ENCODE measurements at regions not wholly inside any gene's neighbourhood (a gene's known extent, or its start where the extent isn't known, plus 50 kb on each side); places are given as distances from the start of the nearest gene placed in this dataset.

- Histone ChIP-seq H2AFZ (ENCODE audit: insufficient read depth, low read depth, low read length, poor library complexity, severe bottlenecking) (no peak overlapping the region), H3K4me3 (replicated peaks in 1 of 3; ENCODE audit: low read depth in 2 of 3, low read length in 3 of 3) (no peak overlapping the region), H3K4me1 (ENCODE audit: control insufficient read depth in 1 of 2, insufficient read depth in 2 of 2, low read length in 2 of 2) (no peaks in the 10 kb centered on the region), H3K27me3 (ENCODE audit: control insufficient read depth in 2 of 2, insufficient read depth in 2 of 2, low read length in 2 of 2) (no peaks in the 10 kb centered on the region), H3K9ac (ENCODE audit: insufficient read depth, low read length, poor library complexity, severe bottlenecking) (no peak overlapping the region), H4K20me1 (ENCODE audit: insufficient read depth, low read length) (no peaks in the 10 kb centered on the region), H3K79me2 (ENCODE audit: insufficient read depth, low read length) (no peaks in the 10 kb centered on the region), H3K4me2 (replicated peaks; ENCODE audit: extremely low read depth, low read length, poor library complexity, severe bottlenecking) (no peak overlapping the region), H3K36me3 (replicated peaks in 1 of 2; ENCODE audit: control insufficient read depth in 1 of 2, insufficient read depth in 2 of 2, low read length in 2 of 2) (no peaks in the 10 kb centered on the region), H3K27ac (ENCODE audit: low read depth in 1 of 2, low read length in 2 of 2) (no peak overlapping the region), H3K9me3 (replicated peaks in 1 of 2; ENCODE audit: control insufficient read depth in 1 of 2, insufficient read depth in 1 of 2, low read length in 2 of 2) (no peaks in the 10 kb centered on the region)
- H3K27me3 Mint-ChIP-seq (ENCODE audit: low read depth in 3 of 3): no peaks in the 10 kb centered on the region
- TF ChIP-seq, protein P1, sequence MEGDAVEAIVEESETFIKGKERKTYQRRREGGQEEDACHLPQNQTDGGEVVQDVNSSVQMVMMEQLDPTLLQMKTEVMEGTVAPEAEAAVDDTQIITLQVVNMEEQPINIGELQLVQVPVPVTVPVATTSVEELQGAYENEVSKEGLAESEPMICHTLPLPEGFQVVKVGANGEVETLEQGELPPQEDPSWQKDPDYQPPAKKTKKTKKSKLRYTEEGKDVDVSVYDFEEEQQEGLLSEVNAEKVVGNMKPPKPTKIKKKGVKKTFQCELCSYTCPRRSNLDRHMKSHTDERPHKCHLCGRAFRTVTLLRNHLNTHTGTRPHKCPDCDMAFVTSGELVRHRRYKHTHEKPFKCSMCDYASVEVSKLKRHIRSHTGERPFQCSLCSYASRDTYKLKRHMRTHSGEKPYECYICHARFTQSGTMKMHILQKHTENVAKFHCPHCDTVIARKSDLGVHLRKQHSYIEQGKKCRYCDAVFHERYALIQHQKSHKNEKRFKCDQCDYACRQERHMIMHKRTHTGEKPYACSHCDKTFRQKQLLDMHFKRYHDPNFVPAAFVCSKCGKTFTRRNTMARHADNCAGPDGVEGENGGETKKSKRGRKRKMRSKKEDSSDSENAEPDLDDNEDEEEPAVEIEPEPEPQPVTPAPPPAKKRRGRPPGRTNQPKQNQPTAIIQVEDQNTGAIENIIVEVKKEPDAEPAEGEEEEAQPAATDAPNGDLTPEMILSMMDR (IDR thresholded peaks at IDR 0.05): no peak
- DNase-seq: no peak
- no peak overlapping the region for H3K4me3 Mint-ChIP-seq
- H3K27ac Mint-ChIP-seq: no peak overlapping the region
- H3K9me3 Mint-ChIP-seq: peaks cover 0 to 2% (median 0%) of the 10 kb centered on the region in 7 donors
- intact Hi-C loops (cut with micrococcal nuclease): no loop called here
- no CpG with 5 or more reads among the region's 2 CpGs for WGBS (ENCODE audit: insufficient coverage)
- H3K4me1 Mint-ChIP-seq: no peaks in the 10 kb centered on the region
- no peaks in the 10 kb centered on the region for H3K36me3 Mint-ChIP-seq
These were observed 838.7 kb upstream of the PRMT6 start for GRCh38 chr1:106217765-106218164.

GRCh38 chr1:106222403-106222802 is 834.1 kb upstream of the PRMT6 start:
- H3K27me3 Mint-ChIP-seq (ENCODE audit: low read depth in 3 of 3): no peaks in the 10 kb centered on the region
- peak overlapping the region in 1 of 7 donors; percentile 26 for H3K27ac Mint-ChIP-seq
- Histone ChIP-seq H2AFZ (ENCODE audit: insufficient read depth, low read depth, low read length, poor library complexity, severe bottlenecking) (no peak overlapping the region), H3K9ac (ENCODE audit: insufficient read depth, low read length, poor library complexity, severe bottlenecking) (no peak overlapping the region), H3K79me2 (ENCODE audit: insufficient read depth, low read length) (no peaks in the 10 kb centered on the region), H3K9me3 (replicated peaks in 1 of 2; ENCODE audit: control insufficient read depth in 1 of 2, insufficient read depth in 1 of 2, low read length in 2 of 2) (no peaks in the 10 kb centered on the region), H4K20me1 (ENCODE audit: insufficient read depth, low read length) (no peaks in the 10 kb centered on the region), H3K4me2 (replicated peaks; ENCODE audit: extremely low read depth, low read length, poor library complexity, severe bottlenecking) (no peak overlapping the region), H3K36me3 (replicated peaks in 1 of 2; ENCODE audit: control insufficient read depth in 1 of 2, insufficient read depth in 2 of 2, low read length in 2 of 2) (no peaks in the 10 kb centered on the region), H3K4me1 (ENCODE audit: control insufficient read depth in 1 of 2, insufficient read depth in 2 of 2, low read length in 2 of 2) (no peaks in the 10 kb centered on the region), H3K27ac (ENCODE audit: low read depth in 1 of 2, low read length in 2 of 2) (no peak overlapping the region), H3K4me3 (replicated peaks in 1 of 3; ENCODE audit: low read depth in 2 of 3, low read length in 3 of 3) (no peak overlapping the region), H3K27me3 (ENCODE audit: control insufficient read depth in 2 of 2, insufficient read depth in 2 of 2, low read length in 2 of 2) (no peaks in the 10 kb centered on the region)
- H3K4me3 Mint-ChIP-seq: no peak overlapping the region
- no peaks in the 10 kb centered on the region for H3K36me3 Mint-ChIP-seq
- intact Hi-C loops (cut with micrococcal nuclease): no loop called here
- H3K4me1 Mint-ChIP-seq: no peaks in the 10 kb centered on the region
- peaks cover 0 to 3% (median 0%) of the 10 kb centered on the region in 7 donors for H3K9me3 Mint-ChIP-seq
- TF ChIP-seq, protein P1 (IDR thresholded peaks at IDR 0.05): no peak
- no peak for DNase-seq
- WGBS (ENCODE audit: insufficient coverage): 75% methylated on average over 1 of the region's 4 CpGs
